CD8-positive, alpha-beta memory T cell (primary cell): ENCODE measurements at regions not wholly inside any gene's neighbourhood (a gene's known extent, or its start where the extent isn't known, plus 50 kb on each side); places are given as distances from the start of the nearest gene placed in this dataset.

Experiments
- CTCF ChIA-PET: fragments of 350-600 bp; sonication (Branson Sonifier 250); formaldehyde crosslinking; loops from one replicate; lab custom pipeline; 2021; ENCODE audit warnings: antibody characterized with exemption; lab: Charles Lee
- POLR2A ChIA-PET: fragments of 350-600 bp; sonication (Branson Sonifier 250); formaldehyde crosslinking; loops from one replicate; lab custom pipeline; 2021; ENCODE audit warnings: antibody characterized with exemption; lab: Charles Lee
- DNase-seq, 5 donors: peaks; one replicate each; pipeline versions ENCODE4 v3.0.0 to v3.0.0-alpha.2; 2020 to 2022; ENCODE audit warnings: mixed read lengths in 1 of 5
- H3K27ac ChIP-seq: one replicate; pipeline ENCODE4 v1.7.0; 2013; ENCODE audit warnings: low read depth, mild to moderate bottlenecking, low read length, moderate library complexity
- H3K27me3 ChIP-seq: 2 replicates; pipeline ENCODE4 v1.7.0; 2013; ENCODE audit warnings: low read length, mild to moderate bottlenecking; ENCODE audit not compliant: insufficient read depth, poor library complexity, severe bottlenecking
- H3K36me3 ChIP-seq: 2 replicates; pipeline ENCODE4 v1.7.0; 2013; ENCODE audit warnings: mild to moderate bottlenecking, low read length, moderate library complexity; ENCODE audit not compliant: insufficient read depth
- H3K4me1 ChIP-seq: 2 replicates; pipeline ENCODE4 v1.7.0; 2013; ENCODE audit warnings: mild to moderate bottlenecking, low read length, moderate library complexity; ENCODE audit not compliant: insufficient read depth
- H3K4me3 ChIP-seq: 2 replicates; pipeline ENCODE4 v1.7.0; 2013; ENCODE audit warnings: mild to moderate bottlenecking, low read length
- H3K9me3 ChIP-seq: 2 replicates; pipeline ENCODE4 v1.7.0; 2013; ENCODE audit warnings: mild to moderate bottlenecking, low read length
- H3K27ac Mint-ChIP-seq, 8 donors: one replicate each; pipeline ENCODE4 v1.8.0; 2020 to 2021; ENCODE audit warnings: mixed read lengths in 8 of 8, mild to moderate bottlenecking in 6 of 8, inconsistent platforms in 3 of 8, moderate library complexity in 3 of 8
- H3K27me3 Mint-ChIP-seq, 2 donors: one replicate each; pipeline ENCODE4 v1.8.0; 2020 to 2021; ENCODE audit warnings: mixed read lengths in 2 of 2, mild to moderate bottlenecking in 1 of 2, moderate library complexity in 1 of 2
- H3K36me3 Mint-ChIP-seq, 3 donors: one replicate each; pipeline ENCODE4 v1.8.0; 2020 to 2021; ENCODE audit warnings: mixed read lengths in 3 of 3, inconsistent platforms in 1 of 3, mild to moderate bottlenecking in 1 of 3
- H3K4me1 Mint-ChIP-seq, 3 donors: one replicate each; pipeline ENCODE4 v1.8.0; 2020 to 2021; ENCODE audit warnings: mixed read lengths in 3 of 3, inconsistent platforms in 1 of 3, mild to moderate bottlenecking in 1 of 3
- H3K4me3 Mint-ChIP-seq, 7 donors: one replicate each; pipeline ENCODE4 v1.8.0; 2020 to 2021; ENCODE audit warnings: mixed read lengths in 7 of 7, mild to moderate bottlenecking in 6 of 7, moderate library complexity in 4 of 7, inconsistent platforms in 2 of 7
- H3K9me3 Mint-ChIP-seq, 5 donors: one replicate each; pipeline ENCODE4 v1.8.0; 2020 to 2022; ENCODE audit warnings: mixed read lengths in 5 of 5, mild to moderate bottlenecking in 3 of 5, moderate library complexity in 2 of 5, inconsistent platforms in 1 of 5

DNA sequence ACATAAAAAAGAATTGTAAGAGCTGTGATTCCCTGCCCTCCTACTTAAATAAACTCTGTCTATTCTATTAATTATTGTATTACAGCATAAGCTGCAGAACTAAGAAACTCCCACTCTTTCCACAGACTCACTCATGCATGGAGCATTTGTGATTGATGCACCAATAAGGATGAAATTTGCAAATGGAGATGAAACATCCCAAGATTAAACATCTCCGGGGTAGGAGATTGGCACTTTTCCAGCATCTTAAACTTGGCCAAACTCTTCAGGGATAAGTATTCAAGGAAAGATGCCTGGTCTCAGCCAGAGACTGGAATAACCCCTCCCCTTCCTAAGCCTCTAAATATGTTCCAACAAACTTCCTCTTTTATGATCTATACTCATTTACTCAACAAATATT is 472.0 kb downstream of the ACTL7B start:
- Mint-ChIP-seq H3K27ac (no peak overlapping the region), H3K4me3 (no peak overlapping the region), H3K27me3 (no peaks in the 10 kb centered on the region), H3K9me3 (peaks cover under 1 to 9% (median 2%) of the 10 kb centered on the region in 5 donors), H3K36me3 (no peaks in the 10 kb centered on the region), H3K4me1 (no peaks in the 10 kb centered on the region)
- ChIA-PET CTCF (no interaction called here), POLR2A (no interaction called here)
- Histone ChIP-seq H3K36me3 (no peaks in the 10 kb centered on the region), H3K9me3 (no peaks in the 10 kb centered on the region), H3K4me3 (no peak overlapping the region), H3K27me3 (no peaks in the 10 kb centered on the region), H3K4me1 (no peaks in the 10 kb centered on the region), H3K27ac (no peak overlapping the region)
- DNase-seq: no peak

DNA sequence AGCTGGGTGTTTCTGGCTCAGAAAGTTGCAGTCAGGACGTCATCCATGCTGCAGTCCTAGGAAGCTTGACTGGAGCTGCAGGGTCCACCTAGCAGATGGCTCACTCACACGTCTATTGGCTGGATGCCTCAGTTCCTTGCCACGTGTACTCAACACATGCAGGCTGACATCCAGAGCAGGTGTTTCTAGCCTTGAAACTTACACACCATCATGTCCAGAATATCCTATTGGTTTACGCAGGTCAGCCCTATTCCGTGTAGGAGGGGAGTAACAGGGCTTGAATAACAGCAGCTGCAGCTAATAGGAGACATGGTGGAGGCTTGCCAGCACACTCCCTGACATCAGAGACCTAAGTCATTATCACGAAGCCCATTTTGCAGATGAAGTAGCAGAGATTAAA is 473.5 kb downstream of the ACTL7B start:
- H3K4me3 ChIP-seq: no peak overlapping the region
- H3K27me3 ChIP-seq: no peaks in the 10 kb centered on the region
- no peaks in the 10 kb centered on the region for H3K4me1 ChIP-seq
- H3K9me3 Mint-ChIP-seq: peaks cover 0 to 7% (median 2%) of the 10 kb centered on the region in 5 donors
- H3K27ac ChIP-seq: no peak overlapping the region
- ChIA-PET CTCF (no interaction called here), POLR2A (no interaction called here)
- H3K9me3 ChIP-seq: no peaks in the 10 kb centered on the region
- no peak for DNase-seq
- no peaks in the 10 kb centered on the region for H3K27me3 Mint-ChIP-seq
- H3K4me1 Mint-ChIP-seq: no peaks in the 10 kb centered on the region
- no peak overlapping the region for H3K4me3 Mint-ChIP-seq
- H3K27ac Mint-ChIP-seq: no peak overlapping the region
- no peaks in the 10 kb centered on the region for H3K36me3 Mint-ChIP-seq
- H3K36me3 ChIP-seq: no peaks in the 10 kb centered on the region

DNA sequence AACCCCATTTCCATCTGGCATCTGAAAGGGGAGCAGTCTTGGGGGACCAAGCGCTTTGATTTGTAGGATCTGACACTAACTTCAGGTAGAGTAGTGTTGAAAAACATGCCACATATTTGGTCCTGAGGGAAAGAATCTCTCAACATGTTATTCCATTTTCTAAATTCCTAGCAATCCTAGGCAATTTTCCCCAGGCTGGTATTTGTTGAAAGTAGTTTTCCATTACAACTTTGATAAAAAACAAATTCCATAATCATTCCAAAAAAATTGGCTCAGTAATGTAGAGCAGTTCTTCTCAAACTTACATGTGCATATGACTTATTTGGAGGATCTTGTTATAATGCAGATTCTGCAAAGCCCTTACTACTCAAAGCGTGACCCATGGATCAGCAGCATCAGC is 477.9 kb downstream of the ACTL7B start:
- no peaks in the 10 kb centered on the region for H3K27me3 ChIP-seq
- Mint-ChIP-seq H3K36me3 (no peaks in the 10 kb centered on the region), H3K4me1 (no peaks in the 10 kb centered on the region), H3K27ac (no peak overlapping the region), H3K27me3 (no peaks in the 10 kb centered on the region), H3K4me3 (no peak overlapping the region), H3K9me3 (peaks cover 3 to 12% (median 8%) of the 10 kb centered on the region in 5 donors)
- H3K27ac ChIP-seq: no peak overlapping the region
- H3K4me3 ChIP-seq: no peak overlapping the region
- no peaks in the 10 kb centered on the region for H3K9me3 ChIP-seq
- ChIA-PET CTCF (no interaction called here), POLR2A (no interaction called here)
- H3K36me3 ChIP-seq: no peaks in the 10 kb centered on the region
- H3K4me1 ChIP-seq: no peaks in the 10 kb centered on the region
- no peak for DNase-seq

DNA sequence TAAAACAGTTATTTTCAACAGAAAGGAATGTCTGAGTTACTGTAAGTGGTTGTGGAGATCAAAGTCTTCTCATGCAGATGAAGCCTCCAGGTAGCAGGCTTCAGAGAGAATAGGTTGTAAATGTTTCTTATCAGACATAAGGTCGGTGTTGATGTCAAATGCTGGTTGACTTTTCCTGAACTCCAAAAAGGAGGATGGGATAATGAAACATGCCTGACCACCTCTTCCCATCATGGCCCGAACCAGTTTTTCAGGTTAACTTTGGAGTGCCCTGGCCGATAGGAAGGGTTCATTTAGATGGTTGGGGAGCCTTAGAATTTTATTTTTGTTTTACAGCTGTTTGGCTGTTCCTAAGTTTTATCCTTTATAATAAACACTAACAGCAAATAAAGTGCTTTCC is 478.4 kb downstream of the ACTL7B start:
- Histone ChIP-seq H3K27ac (no peak overlapping the region), H3K27me3 (no peaks in the 10 kb centered on the region), H3K36me3 (no peaks in the 10 kb centered on the region), H3K4me1 (no peaks in the 10 kb centered on the region), H3K4me3 (no peak overlapping the region), H3K9me3 (no peaks in the 10 kb centered on the region)
- H3K36me3 Mint-ChIP-seq: no peaks in the 10 kb centered on the region
- no peak overlapping the region for H3K4me3 Mint-ChIP-seq
- no peaks in the 10 kb centered on the region for H3K27me3 Mint-ChIP-seq
- CTCF ChIA-PET: no interaction called here
- H3K9me3 Mint-ChIP-seq: peaks cover 5 to 16% (median 8%) of the 10 kb centered on the region in 5 donors
- H3K4me1 Mint-ChIP-seq: no peaks in the 10 kb centered on the region
- no peak overlapping the region for H3K27ac Mint-ChIP-seq
- DNase-seq: no peak
- POLR2A ChIA-PET: no interaction called here

DNA sequence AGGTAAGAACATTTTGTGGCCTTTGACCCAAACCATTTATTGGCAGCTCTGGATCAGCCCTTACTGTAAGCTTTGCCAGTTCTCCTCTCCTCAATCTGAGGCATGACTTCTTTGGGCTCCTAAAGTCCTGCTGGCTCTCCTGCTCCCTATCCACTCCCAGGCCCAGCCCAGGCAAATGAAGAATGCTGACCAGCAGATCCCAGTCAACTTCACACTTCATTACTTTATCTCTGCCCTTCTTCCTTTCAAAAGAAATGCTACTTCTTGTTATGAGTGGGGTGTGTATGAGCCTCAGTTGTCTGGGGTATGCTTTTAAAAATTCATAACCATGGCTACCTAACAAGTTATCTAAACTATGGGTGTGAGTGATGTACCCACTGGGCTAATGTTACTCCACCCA is 479.6 kb downstream of the ACTL7B start:
- no peak for DNase-seq
- Mint-ChIP-seq H3K9me3 (peaks cover 7 to 26% (median 8%) of the 10 kb centered on the region in 5 donors), H3K4me1 (no peaks in the 10 kb centered on the region), H3K27ac (no peak overlapping the region), H3K36me3 (no peaks in the 10 kb centered on the region), H3K27me3 (no peaks in the 10 kb centered on the region), H3K4me3 (no peak overlapping the region)
- Histone ChIP-seq H3K27ac (no peak overlapping the region), H3K4me3 (no peak overlapping the region), H3K4me1 (no peaks in the 10 kb centered on the region), H3K9me3 (no peaks in the 10 kb centered on the region), H3K27me3 (no peaks in the 10 kb centered on the region), H3K36me3 (no peaks in the 10 kb centered on the region)
- ChIA-PET CTCF (no interaction called here), POLR2A (no interaction called here)

DNA sequence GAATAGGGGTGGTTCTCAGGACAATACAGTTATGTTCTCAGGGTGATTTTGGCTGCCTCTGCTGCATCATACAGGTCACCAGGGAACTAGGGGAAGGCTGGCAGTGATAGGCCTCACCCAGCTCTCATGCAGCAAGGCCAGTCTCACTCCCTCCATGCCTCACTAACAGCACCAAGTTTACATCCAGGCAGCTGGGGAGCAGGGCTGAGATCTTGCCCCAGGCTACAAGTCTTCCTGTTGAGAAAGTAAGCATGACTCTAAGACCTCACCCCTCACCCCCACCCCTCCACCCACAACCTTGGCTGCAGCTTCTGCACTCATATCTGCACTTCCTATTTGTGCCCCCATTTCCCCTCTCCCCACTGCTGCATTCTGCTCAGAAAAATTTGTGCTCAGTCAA is 481.2 kb downstream of the ACTL7B start:
- Mint-ChIP-seq H3K4me1 (no peaks in the 10 kb centered on the region), H3K9me3 (peaks cover 7 to 26% (median 10%) of the 10 kb centered on the region in 5 donors), H3K36me3 (no peaks in the 10 kb centered on the region), H3K4me3 (no peak overlapping the region), H3K27ac (no peak overlapping the region), H3K27me3 (no peaks in the 10 kb centered on the region)
- no peaks in the 10 kb centered on the region for H3K4me1 ChIP-seq
- H3K4me3 ChIP-seq: no peak overlapping the region
- DNase-seq: no peak
- POLR2A ChIA-PET: no interaction called here
- H3K27ac ChIP-seq: no peak overlapping the region
- CTCF ChIA-PET: no interaction called here
- H3K36me3 ChIP-seq: no peaks in the 10 kb centered on the region
- no peaks in the 10 kb centered on the region for H3K9me3 ChIP-seq
- no peaks in the 10 kb centered on the region for H3K27me3 ChIP-seq

DNA sequence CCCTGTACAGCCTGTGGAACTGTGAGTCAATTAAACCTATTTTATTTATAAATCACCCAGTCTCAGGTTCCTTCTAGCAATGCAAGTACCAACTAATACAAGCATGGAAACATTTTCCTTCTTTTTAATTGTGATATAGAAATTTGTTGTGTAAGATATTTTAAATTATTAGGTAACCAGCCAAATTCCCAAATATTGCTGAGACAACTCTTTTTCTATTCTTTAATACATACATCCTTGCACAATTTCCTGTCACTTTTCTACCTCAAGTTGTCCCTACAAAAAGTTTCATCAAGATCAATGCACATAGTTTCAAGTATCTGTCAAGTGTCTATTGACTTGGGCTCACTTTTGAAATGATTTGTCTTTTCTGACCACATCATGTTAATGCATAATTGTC is 488.6 kb downstream of the ACTL7B start:
- Mint-ChIP-seq H3K36me3 (no peaks in the 10 kb centered on the region), H3K9me3 (peaks cover 2 to 12% (median 5%) of the 10 kb centered on the region in 5 donors)
- CTCF ChIA-PET: no interaction called here

DNA sequence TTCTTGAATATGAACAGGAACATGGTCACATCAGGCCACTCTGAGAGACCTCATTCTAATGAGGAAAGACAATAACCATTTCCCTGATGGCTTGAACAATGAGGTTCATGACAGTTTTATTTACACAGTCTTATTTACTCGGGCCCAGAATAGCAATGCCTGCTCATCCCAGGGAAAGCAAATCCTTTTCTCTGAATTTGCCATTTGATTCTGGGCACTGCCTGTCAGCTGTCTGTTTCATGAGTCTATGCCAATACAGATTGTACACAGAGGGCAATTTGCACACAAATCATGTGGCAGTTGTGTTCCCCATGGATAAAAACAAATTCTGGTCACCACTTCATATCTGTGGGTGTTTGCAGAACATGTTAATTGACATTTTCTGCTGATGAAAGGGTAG is 492.5 kb downstream of the ACTL7B start:
- Mint-ChIP-seq H3K4me1 (no peaks in the 10 kb centered on the region), H3K9me3 (peaks cover 0 to 12% (median 3%) of the 10 kb centered on the region in 5 donors), H3K4me3 (no peak overlapping the region), H3K27ac (no peak overlapping the region), H3K36me3 (no peaks in the 10 kb centered on the region), H3K27me3 (peaks cover 0 to 2% of the 10 kb centered on the region in 2 donors)
- no peaks in the 10 kb centered on the region for H3K4me1 ChIP-seq
- ChIA-PET POLR2A (no interaction called here), CTCF (no interaction called here)
- no peak for DNase-seq
- H3K27ac ChIP-seq: no peak overlapping the region
- no peak overlapping the region for H3K4me3 ChIP-seq
- no peaks in the 10 kb centered on the region for H3K27me3 ChIP-seq
- H3K36me3 ChIP-seq: no peaks in the 10 kb centered on the region
- no peaks in the 10 kb centered on the region for H3K9me3 ChIP-seq

More for the DNA sequence above, 488.6 kb downstream of the ACTL7B start:
- Histone ChIP-seq H3K36me3 (no peaks in the 10 kb centered on the region), H3K27me3 (no peaks in the 10 kb centered on the region), H3K4me1 (no peaks in the 10 kb centered on the region), H3K9me3 (no peaks in the 10 kb centered on the region), H3K27ac (no peak overlapping the region), H3K4me3 (no peak overlapping the region)
- DNase-seq: no peak
- H3K27ac Mint-ChIP-seq: no peak overlapping the region
- H3K4me1 Mint-ChIP-seq: no peaks in the 10 kb centered on the region
- no peak overlapping the region for H3K4me3 Mint-ChIP-seq
- POLR2A ChIA-PET: no interaction called here
- H3K27me3 Mint-ChIP-seq: no peaks in the 10 kb centered on the region

DNA sequence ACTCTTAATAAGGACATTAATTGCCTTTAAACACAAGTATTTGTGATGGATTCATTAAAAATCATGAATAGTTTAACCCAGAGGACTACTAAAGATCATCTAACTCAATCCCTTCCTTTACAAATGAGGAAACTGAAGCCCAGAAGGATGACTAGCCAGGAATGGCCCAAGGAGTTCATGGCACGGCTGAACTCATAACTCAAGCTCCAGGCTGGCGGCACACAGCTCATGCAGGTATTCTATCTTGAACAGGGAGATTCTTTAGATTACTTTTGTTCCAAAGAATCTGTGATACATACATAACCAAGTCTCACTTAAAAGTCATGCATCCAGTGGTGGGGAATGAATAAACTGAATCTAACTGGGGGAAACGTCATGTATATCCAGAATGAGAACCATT is 495.5 kb downstream of the ACTL7B start:
- no peak overlapping the region for H3K4me3 ChIP-seq
- H3K9me3 ChIP-seq: no peaks in the 10 kb centered on the region
- no peak overlapping the region for H3K27ac ChIP-seq
- H3K27ac Mint-ChIP-seq: no peak overlapping the region
- ChIA-PET CTCF (no interaction called here), POLR2A (no interaction called here)
- H3K9me3 Mint-ChIP-seq: peaks cover 0 to 8% (median 3%) of the 10 kb centered on the region in 5 donors
- no peak for DNase-seq
- no peak overlapping the region for H3K4me3 Mint-ChIP-seq
- no peaks in the 10 kb centered on the region for H3K36me3 Mint-ChIP-seq
- H3K4me1 ChIP-seq: no peaks in the 10 kb centered on the region
- no peaks in the 10 kb centered on the region for H3K27me3 ChIP-seq
- peaks cover 0 to 2% of the 10 kb centered on the region in 2 donors for H3K27me3 Mint-ChIP-seq
- H3K4me1 Mint-ChIP-seq: no peaks in the 10 kb centered on the region
- no peaks in the 10 kb centered on the region for H3K36me3 ChIP-seq
